Left ventricle myocardium superior (tissue), 1 donor: ENCODE measurements at regions not wholly inside any gene's neighbourhood (a gene's known extent, or its start where the extent isn't known, plus 50 kb on each side); places are given as distances from the start of the nearest gene placed in this dataset.

Source experiments
- ATAC-seq: fragments of 200-7000 bp; cut with Tn5 transposase; one replicate; pipeline ENCODE4 v1.9.1; 2020; ENCODE audit warnings: mild to moderate bottlenecking, moderate library complexity
- DNase-seq: peaks from one replicate; pipeline ENCODE4 v3.0.0-alpha.2; 2020
- intact Hi-C: fragments of 100-400 bp; cut with micrococcal nuclease; formaldehyde crosslinking; loops from one replicate; pipeline ENCODE4 v1.11.0; 2022
- donor health status: DM: no; HTN: yes; CAD: no; lungs with severe emphysema.

DNA sequence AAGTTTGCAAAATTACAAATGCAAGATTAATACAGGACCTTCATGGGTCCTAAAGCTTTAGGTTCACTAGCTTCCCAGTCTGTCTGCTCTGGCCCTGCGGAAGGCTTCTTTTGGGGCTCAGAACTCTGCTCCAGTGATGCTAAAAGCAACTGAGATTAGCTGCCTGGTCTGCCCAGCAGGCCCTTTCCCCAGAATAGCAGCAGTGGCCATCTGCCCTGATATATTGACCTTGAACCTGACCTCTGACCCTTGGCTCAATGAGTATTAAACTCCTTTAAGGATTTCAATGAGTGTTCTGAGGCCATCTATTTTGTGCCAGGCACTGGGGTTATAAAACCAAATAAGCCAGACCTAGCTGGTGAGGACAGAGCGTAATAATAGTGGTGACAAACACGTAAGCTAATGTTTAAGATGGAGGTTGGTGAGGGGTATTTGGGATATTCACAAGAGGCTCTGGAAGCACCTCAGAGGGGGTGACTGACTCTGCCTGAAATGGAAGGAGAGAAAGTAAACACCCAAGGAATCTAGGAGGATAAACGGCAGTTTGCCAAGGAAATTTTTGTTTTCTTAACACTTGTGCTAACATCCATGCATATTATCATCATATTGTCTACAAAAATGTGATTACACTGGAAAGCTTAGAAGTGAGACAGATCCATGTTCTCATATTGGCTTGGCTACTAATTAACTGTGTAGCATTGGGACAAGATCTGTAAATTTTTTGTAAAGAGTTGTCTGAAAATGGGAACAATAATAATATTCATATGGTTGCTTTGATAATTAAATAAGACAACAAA is 50.4 kb upstream of the LCLAT1 start:
- no peak for ATAC-seq
- DNase-seq: no peak
- intact Hi-C loops: no loop called here
